GM19372 (cell line): ENCODE measurements at regions not wholly inside any gene's neighbourhood (a gene's known extent, or its start where the extent isn't known, plus 50 kb on each side); places are given as distances from the start of the nearest gene placed in this dataset.

Source experiments
- ATAC-seq: cut with Tn5 transposase; IDR thresholded peaks from one replicate; pipeline ENCODE4 v1.9.1; 2021; ENCODE audit warnings: mild to moderate bottlenecking, low read depth, moderate library complexity; ENCODE audit not compliant: unreplicated experiment

DNA sequence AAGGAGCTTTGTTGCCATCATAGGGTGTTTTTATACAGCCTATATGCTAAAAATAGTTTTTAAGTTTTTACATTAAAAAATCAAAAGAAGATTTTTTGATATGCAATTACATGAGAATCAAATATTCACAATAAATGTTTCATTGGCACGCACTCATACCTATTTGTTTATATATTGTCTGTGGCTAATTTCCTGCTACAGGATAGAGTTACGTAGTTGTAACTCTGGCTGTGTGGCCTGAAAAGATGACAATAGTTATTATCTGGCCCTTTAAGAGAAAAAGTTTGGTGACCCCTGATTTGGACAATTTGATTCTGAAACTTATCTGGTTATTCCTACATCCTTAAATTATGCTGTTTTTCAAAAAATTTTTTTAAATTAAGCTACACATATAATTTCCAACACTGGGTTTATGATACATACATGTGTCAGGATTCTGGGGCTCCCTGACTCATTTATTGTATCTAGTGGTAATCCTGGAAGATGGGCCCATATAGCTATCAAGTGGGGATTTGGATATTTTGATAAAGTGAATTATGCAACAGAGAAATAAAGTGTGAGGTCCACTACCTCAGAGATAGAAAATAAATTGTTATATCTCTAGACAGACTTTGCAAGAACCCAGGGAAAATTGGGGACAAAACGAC, 370.2 kb upstream of the LYPLAL1 start:
- no peak for ATAC-seq

DNA sequence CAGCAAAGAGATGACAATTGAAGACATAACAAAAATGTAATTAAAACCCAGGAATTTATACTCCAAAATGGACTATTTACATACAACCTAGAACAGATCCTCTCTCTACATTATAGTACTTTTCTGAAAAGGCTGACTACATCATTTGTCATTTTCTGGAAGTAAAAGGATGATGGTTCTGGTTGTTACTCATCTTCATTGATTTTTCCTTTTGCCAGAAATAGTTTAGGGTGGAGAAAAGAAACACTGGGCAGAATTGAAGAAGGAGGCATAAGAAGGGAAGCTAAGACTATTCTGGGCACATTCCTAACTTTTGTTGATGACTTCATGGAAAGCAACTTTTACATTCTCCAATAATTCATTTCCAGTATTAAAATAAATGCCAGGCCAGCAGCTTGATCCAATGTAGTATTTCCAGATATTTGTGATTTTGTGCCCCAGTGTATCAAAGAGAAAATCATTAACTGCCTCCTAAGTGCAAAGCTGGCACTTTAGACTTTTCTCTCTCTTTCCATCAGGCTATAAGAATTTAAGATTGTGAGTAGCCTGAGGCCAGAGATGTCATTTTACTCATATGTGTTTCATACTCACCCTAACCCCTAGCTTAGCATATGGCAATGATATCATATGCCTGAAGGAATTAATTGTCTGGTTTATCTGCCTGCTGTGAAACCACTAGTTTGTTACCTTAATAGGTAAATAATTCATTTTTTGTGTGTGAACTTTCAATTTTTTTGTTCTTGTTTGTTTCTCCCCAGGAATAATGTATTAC, 369.5 kb upstream of the LYPLAL1 start:
- ATAC-seq = no peak

DNA sequence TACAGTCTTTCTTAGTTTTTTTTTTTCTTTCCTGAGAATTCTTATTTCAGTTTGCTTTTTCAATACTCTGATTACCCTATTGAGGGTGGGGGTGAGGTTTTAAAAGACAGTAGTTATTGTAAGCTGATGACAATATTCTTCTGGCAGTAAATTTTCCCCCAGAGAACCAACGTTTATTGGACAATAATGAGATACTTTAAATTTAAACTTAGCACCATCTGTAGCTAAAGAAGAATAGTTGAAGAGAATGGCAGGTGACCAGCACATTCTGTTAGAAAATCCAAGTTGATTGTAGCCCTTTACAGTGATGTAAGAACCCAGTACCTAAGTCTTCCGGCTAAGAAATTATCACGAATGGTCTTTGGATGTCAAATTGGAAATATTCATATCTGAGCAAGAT, 364.6 kb upstream of the LYPLAL1 start:
- no peak for ATAC-seq

DNA sequence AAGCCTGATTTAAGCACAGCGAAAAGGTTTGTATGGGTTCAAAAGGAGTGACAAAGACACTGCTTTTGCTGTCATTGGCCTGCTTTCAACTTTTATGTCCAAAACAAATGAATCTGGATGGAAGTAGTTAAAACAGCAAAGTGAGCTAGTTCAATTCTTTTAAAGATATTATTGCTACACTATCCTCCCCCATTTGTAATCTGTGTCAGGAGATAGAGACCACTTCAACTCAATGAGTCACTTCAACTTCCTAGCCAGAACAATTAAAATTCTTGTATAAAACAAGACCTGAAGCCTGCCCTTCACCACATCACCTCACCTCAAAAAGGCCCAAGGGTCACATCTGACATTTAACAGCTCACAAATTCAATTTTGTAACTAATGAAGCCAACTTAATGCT, 364.1 kb upstream of the LYPLAL1 start:
- ATAC-seq = no peak

DNA sequence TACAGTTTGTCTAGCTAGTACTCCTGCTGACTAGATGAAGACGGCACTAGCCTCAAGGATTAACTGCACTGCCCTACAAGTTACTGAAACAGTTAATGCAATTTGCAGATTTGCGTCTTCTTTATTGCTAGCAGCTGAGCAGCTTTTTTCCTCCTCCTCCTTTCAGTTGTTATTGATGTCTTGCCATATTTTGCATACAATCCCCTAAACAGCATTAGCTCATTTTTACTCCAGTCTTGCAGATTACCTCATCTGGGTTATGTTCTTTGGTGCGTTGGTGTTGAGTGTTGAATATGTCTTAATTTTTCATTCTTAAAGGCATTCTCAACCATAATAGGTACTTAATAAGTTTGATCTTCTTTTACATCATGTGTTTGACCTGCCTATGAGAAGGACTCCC, 363.4 kb upstream of the LYPLAL1 start:
- ATAC-seq = no peak

DNA sequence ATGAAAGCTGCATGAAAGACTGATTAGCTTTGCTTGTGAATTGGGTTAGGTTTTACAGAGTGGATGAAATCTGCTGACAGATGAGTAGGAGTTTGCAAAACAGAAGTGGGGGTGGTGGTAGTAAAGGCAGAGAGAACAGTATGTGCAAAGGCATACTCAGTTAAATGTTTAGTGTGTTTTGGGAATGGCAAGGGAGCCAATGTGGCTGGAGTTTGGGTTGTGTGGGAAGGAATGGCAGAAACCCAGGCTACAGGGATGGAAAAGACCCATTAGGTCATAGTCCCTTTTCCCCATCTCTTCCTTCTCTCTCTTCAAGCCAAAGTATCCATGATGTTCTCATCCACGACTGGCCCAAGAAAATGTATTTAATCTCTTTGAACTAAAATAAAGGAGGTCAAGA, 362.2 kb upstream of the LYPLAL1 start:
- no peak for ATAC-seq

DNA sequence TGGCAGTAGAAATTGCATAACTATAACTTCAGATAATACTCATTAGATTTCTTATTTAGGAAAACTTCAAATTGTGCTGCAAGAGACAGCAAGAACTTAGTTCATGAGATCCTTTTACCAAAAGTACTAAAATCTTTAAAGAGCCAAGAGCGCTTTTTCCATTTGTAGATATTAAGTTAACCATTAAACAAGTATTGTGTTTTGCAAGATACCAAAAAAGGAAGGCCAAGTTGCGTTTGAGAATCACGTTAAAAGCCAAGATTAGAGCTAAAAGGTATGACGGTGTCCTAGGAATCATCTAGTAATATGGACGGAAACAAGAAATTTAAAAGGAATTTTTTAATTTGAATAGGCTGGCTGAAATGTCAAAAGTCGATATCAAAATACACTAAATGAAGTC, 361.3 kb upstream of the LYPLAL1 start:
- ATAC-seq = no peak

DNA sequence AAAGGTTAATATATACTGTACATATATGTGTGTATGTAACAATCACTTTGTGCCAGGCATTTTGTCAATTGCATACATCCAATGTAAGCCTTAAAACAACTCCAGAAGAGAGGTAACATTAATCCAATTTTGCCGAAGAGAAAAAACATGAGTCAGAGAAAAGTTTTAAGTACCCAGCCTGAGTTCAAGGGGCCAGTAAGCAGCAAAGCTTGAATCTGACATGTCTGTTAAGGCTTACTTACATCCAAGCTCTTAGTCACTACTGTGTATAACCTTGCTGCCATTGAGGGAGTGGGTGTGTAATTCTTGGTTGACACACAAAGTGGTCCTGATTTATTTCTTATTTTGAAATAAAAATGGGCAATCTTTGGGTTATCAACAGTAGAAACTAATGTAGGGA, 360.4 kb upstream of the LYPLAL1 start:
- ATAC-seq = no peak

DNA sequence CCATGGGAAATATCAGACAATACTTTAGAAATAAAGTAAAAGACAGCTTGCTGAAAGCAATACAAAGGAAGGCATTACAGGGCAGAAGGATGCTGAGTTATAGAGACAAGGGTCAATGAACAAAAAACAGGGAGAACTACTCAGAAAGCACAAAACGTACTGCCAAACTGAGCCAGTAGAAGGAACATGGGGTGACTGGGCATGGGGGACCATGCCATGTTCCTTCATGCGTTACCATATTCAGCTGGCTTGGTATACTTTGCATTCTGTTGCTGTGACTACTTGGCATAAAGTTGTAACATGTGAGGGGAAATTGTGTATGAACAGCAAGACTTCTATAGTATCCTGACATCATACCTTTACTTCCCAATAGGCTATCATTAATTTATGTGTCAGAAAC, 358.6 kb upstream of the LYPLAL1 start:
- no peak for ATAC-seq

DNA sequence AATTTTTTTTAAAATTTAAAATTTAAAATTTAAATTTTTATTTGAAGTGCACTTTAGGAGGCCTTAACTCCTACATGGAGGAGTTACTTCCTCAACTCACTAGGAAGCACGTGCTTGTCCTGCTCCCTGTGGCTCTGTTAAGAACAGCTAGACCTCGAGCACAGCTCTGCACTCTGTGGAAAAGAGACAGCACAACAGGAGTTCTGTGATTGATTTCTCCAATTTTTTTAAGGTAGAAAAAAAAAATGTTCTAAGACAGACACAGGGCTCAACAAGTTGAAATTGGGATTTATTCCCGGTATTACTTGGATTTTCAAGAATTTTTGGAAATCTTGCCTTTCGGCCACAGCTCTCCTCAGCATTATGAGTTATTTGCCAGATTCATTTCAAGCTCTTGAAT, 356.6 kb upstream of the LYPLAL1 start:
- ATAC-seq = no peak

DNA sequence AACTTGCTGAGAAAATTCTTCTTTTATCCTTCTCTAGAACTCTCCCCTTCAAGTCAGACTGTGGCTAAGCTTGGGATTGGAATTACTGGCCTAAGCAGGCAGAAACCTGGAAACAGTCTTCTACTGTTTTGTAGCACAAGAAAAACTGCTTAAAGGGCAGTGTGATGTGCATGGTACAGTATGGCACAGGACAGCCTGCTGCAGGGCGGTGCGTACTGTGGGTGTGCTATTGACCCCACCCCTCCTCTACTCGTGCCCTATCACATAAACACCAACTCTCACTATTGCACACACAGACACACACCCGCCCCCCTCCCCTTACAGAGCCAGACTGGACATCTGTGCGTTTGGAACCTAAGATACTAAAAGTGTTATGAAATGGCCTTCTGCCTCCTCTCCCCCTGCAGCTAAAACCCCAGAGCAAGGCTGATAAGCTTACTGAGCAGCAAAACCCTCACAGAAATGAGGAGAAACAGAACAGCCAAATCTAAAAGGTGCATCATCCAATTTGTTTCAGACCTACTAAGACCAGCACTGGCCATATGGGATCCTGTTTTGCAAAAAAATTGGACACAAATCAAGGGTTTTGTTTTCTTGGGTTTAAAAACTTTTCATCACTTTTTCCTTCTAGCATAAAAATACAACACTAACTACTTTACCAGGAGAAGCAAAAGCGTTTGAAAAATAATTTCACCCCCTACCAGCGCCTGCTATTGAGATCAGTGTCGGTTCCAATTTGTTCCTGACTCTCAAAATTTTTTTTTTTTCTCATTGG, 355.8 kb upstream of the LYPLAL1 start:
- no peak for ATAC-seq

DNA sequence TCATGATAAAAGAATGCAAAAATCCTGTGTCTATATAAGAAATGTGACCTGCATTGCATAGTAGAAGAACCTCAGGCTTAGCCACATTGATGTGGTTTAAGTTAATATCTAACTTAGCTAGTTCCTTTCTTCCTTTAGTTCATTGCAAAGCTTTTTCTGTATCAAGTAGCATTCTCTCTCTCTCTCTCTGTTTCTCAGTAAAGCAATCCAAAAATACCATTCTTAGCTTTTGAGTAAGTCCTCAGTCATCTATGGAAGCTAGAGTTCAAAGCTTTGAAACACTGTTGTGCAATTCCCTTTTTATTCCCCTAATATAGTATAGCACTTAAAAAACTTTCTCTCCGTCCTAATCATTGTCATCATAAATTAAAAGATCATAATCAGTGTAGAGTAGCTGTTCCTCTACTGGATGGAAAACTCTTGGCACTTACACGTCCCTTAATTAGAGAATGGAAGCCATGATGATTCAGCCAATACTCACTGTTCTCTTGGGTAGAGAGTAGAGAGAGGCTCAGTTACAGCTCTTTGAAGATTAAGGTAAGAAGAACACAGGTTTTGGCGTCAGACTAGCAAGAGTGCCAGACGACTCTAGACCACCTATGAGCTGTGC, 350.3 kb upstream of the LYPLAL1 start:
- ATAC-seq = peak; percentile 84

DNA sequence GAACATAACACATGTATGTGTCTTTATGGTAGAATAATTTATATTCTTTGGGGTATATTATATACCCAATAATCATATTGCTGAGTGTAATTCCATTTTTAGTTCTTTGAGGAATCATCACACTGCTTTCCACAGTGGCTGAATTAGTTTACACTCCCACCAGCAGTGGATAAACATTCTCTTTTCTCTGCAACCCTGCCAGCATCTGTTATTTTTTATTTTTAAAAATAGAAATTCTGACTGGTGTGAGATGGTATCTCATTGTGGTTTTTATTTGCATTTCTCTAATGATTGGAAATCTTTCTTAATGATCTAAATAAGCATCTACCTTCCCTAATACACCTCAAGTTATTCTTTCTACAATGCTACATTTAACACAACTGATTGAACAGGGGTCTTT, 346.2 kb upstream of the LYPLAL1 start:
- ATAC-seq = no peak

DNA sequence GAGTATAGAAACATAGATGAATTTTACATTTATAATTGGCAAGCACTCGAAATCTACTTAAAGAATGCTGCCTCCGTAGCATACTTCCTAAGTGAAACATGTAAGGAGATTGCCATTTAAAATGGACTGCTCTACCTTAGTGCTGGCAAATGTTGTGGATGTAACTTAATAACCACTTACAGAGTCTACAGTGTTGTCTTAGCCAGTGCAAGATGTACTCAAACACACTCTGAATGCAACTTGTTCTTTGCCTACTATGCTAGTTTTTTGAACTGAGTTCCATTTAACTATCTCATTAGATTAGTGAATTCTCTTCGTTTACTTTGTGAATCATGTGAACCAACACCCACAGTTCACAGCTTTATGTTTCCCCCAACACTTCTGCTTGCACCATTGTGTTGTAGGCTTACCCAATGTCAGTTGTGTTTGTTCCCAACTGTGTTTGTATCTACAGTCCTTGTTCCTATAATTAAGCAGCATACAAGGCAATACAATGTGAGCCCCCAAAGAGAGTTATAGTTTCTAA, 345.5 kb upstream of the LYPLAL1 start:
- no peak for ATAC-seq

DNA sequence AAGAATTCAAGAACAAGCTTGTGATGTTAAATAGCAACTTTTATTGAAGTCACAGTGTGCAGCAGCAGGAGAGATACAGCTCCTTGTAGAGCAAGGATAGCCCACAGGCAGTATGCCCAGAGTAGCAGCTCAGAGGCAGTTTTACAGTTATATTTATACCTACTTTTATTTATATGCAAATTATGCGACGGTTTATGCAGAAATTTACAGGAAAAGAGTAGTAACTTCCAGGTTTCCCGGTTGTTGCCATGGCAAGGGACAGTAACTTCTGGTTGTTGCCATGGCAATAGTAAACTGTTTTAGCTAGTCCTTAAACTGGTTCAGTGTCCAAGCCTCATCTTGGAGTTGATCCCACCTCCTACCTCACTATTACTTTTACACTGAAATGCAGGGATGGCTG, 344.6 kb upstream of the LYPLAL1 start:
- ATAC-seq = no peak

DNA sequence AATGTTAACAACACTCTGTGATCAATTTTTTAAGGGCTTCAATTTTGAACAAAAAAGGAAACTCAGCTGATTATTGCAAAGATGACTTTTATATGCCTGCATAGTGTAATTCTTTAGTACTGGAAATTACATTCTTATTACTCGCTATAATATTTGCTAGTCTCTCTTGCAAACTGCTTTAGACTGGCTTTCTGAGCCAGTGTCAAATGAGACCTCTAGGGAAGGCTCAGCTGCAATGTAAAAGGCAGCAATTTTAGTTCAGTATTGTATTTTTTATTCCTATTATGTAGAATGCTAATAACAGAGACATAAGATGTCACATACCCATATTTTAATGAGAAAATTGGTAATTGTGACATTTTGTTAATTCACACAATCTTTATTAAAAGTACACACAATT, 338.1 kb upstream of the LYPLAL1 start:
- no peak for ATAC-seq

DNA sequence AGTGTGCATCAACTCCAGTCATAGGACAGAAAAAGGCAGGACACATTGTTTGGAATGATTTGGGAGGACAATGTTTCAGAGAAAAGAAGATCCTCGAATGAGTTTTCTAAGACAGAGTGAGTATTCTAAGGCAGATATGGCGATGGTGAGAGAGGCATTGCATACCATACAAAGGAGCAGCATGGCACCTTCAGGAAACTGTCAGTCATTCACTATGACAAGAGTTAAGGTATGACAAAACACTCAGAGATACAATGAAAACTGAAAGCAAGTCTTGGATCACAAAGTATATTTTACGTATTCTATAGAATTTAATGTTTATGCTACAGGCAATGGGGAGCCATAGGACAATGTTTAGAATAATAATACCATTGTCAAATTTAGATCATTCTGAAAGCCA, 337.4 kb upstream of the LYPLAL1 start:
- no peak for ATAC-seq

DNA sequence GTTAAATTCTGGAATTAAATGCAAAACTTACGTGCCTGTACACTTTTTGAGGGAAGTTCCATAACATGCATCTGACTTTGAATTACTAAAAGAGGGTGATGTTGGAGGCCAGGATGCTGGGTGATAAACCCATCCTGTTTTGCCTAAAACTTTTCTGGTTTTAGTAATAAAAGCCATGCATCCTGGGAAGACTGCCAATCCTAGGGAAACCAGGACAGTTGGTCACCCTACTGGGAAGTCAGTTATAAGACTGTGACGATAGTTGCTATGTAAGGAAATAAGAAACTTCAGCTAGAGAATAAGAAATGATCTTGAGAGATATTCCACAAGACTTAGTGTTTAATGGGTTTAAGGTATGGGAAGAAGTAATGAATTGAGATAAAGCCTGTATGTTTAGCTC, 336.6 kb upstream of the LYPLAL1 start:
- ATAC-seq = no peak

DNA sequence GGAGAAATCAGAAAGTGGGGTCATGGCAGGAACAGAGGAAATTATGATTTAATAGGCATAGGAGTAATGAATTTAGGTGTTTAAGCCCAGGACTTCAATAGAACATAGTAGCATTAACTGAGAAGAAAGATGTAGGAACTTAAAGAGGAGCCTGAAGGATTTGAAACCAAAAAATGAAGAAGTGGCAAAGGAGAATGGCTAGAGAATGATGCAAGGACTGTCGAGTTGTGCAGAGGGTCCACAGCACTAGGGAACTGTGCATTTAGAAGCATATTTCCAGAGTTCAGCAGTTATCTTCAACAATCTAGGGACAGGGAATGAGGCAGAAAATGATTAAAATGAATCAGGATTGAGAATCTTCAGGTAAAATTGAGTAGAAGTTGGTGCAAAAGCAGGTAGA, 328.1 kb upstream of the LYPLAL1 start:
- no peak for ATAC-seq

DNA sequence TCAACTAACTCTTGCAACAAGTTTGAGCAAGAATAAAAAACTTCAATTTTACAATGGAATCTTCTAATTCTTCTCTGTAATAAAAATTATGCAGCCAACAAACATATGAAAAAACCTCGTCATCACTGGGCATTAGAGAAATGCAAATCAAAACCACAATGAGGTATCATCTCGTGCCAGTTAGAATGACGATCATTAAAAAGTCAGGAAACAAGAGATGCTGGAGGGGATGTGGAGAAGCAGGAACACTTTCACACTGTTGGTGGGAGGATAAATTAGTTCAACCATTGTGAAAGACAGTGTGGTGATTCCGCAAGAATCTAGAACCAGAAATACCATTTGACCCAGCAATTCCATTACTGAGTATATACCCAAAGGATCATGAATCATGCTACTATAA, 327.5 kb upstream of the LYPLAL1 start:
- no peak for ATAC-seq
